HepG2 (cell line): ENCODE measurements at regions not wholly inside any gene's neighbourhood (a gene's known extent, or its start where the extent isn't known, plus 50 kb on each side); places are given as distances from the start of the nearest gene placed in this dataset.

Experiments
- CAMTA2 ChIP-seq: sonication (generic); formaldehyde crosslinking; IDR thresholded peaks from 2 replicates; pipeline ENCODE4 v1.4.0; 2020; ENCODE audit warnings: mild to moderate bottlenecking, missing genetic modification reagents, borderline replicate concordance
- CREB1 ChIP-seq, 2 experiments: fragments of 450-650 bp in 1 of 2; IDR thresholded peaks; 2 replicates each; pipeline ENCODE4 v1.6.1; 2016 to 2017; ENCODE audit warnings: control low read depth in 1 of 2, mild to moderate bottlenecking in 1 of 2, missing compliant biosample characterization in 1 of 2, missing genetic modification characterization in 1 of 2
- EEA1 ChIP-seq: sonication (generic); formaldehyde crosslinking; IDR thresholded peaks from 2 replicates; pipeline ENCODE4 v1.5.1; 2020; ENCODE audit warnings: mild to moderate bottlenecking, missing genetic modification reagents, borderline replicate concordance
- ELF3 ChIP-seq: IDR thresholded peaks from 2 replicates; pipeline ENCODE4 v1.6.1; 2016; ENCODE audit warnings: missing genetic modification reagents, missing compliant biosample characterization
- HDAC6 ChIP-seq: fragments of 200-600 bp; sonication (generic); IDR thresholded peaks from 2 replicates; pipeline ENCODE4 v1.7.0; 2017; ENCODE audit warnings: mild to moderate bottlenecking, antibody characterized with exemption, low read length, low read depth
- NCOA5 ChIP-seq: sonication (generic); formaldehyde crosslinking; IDR thresholded peaks from 2 replicates; pipeline ENCODE4 v1.4.0; 2020; ENCODE audit warnings: missing genetic modification reagents
- NFIB ChIP-seq: sonication (generic); formaldehyde crosslinking; IDR thresholded peaks from 2 replicates; pipeline ENCODE4 v1.9.0; 2021; ENCODE audit warnings: missing genetic modification reagents, mild to moderate bottlenecking, borderline replicate concordance
- RFXANK ChIP-seq: IDR thresholded peaks from 2 replicates; pipeline ENCODE4 v1.6.1; 2016
- TARDBP ChIP-seq: sonication (generic); formaldehyde crosslinking; IDR thresholded peaks from 2 replicates; pipeline ENCODE4 v1.8.0; 2022; ENCODE audit warnings: mild to moderate bottlenecking, missing genetic modification reagents
- TBX2 ChIP-seq: sonication (generic); formaldehyde crosslinking; IDR thresholded peaks from 2 replicates; pipeline ENCODE4 v1.5.0; 2020; ENCODE audit warnings: missing genetic modification reagents, mild to moderate bottlenecking, borderline replicate concordance
- TEAD3 ChIP-seq: optimal IDR thresholded peaks from 2 replicates; pipeline ENCODE3; 2016; ENCODE audit warnings: borderline replicate concordance
- ZKSCAN8 ChIP-seq: IDR thresholded peaks from 2 replicates; pipeline ENCODE4 v1.6.1; 2016; ENCODE audit warnings: borderline replicate concordance, missing genetic modification reagents, missing compliant biosample characterization
- ZNF703 ChIP-seq: sonication (generic); formaldehyde crosslinking; IDR thresholded peaks from 2 replicates; pipeline ENCODE4 v1.5.1; 2020; ENCODE audit warnings: missing genetic modification reagents, mild to moderate bottlenecking, moderate library complexity, borderline replicate concordance
- ZNF775 ChIP-seq: sonication (generic); formaldehyde crosslinking; IDR thresholded peaks from 2 replicates; pipeline ENCODE4 v1.4.0; 2020; ENCODE audit warnings: missing genetic modification reagents, mild to moderate bottlenecking, moderate library complexity, borderline replicate concordance
- TF ChIP-seq, protein P1 (sequence below): sonication (generic); formaldehyde crosslinking; IDR thresholded peaks from 2 replicates; pipeline ENCODE4 v1.4.0; 2020; ENCODE audit warnings: missing genetic modification reagents, borderline replicate concordance
- TF ChIP-seq, protein P2 (sequence below): sonication (generic); formaldehyde crosslinking; IDR thresholded peaks from 2 replicates; pipeline ENCODE4 v1.5.0; 2020; ENCODE audit warnings: missing genetic modification reagents
- TF ChIP-seq, protein P3 (sequence below): IDR thresholded peaks from 2 replicates; pipeline ENCODE4 v1.6.1; 2018; ENCODE audit warnings: missing genetic modification reagents
- TF ChIP-seq, protein P4 (sequence below): IDR thresholded peaks from 2 replicates; pipeline ENCODE4 v1.6.1; 2016; ENCODE audit warnings: low read depth, borderline replicate concordance
- TF ChIP-seq, protein P5 (sequence below): IDR thresholded peaks from 2 replicates; pipeline ENCODE4 v1.6.1; 2016; ENCODE audit warnings: mild to moderate bottlenecking, missing biosample characterization, missing genetic modification reagents
- TF ChIP-seq, protein P6 (sequence below): IDR thresholded peaks from 2 replicates; pipeline ENCODE4 v1.6.1; 2016

DNA sequence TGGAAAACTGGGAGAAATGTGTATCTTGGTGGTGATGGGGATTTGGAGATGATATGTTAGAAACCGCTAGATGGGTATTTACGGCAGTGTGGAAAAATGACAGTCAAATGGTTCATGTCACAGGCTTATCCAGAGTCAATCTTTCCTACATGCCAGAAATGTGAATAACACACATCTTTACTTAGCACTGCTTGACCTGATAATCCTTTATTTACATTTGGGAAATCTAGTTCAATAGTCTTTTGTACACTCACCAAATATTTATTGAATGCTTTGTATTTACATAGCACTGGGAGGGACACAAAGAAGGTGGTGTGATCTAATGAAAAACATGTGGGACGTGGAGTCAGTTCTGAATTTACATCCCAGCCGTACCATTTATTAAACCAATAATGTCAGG lies 208.2 kb downstream of the DIO2 start (continued):
- TF ChIP-seq, protein P1, sequence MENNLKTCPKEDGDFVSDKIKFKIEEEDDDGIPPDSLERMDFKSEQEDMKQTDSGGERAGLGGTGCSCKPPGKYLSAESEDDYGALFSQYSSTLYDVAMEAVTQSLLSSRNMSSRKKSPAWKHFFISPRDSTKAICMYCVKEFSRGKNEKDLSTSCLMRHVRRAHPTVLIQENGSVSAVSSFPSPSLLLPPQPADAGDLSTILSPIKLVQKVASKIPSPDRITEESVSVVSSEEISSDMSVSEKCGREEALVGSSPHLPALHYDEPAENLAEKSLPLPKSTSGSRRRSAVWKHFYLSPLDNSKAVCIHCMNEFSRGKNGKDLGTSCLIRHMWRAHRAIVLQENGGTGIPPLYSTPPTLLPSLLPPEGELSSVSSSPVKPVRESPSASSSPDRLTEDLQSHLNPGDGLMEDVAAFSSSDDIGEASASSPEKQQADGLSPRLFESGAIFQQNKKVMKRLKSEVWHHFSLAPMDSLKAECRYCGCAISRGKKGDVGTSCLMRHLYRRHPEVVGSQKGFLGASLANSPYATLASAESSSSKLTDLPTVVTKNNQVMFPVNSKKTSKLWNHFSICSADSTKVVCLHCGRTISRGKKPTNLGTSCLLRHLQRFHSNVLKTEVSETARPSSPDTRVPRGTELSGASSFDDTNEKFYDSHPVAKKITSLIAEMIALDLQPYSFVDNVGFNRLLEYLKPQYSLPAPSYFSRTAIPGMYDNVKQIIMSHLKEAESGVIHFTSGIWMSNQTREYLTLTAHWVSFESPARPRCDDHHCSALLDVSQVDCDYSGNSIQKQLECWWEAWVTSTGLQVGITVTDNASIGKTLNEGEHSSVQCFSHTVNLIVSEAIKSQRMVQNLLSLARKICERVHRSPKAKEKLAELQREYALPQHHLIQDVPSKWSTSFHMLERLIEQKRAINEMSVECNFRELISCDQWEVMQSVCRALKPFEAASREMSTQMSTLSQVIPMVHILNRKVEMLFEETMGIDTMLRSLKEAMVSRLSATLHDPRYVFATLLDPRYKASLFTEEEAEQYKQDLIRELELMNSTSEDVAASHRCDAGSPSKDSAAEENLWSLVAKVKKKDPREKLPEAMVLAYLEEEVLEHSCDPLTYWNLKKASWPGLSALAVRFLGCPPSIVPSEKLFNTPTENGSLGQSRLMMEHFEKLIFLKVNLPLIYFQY (CRISPR knock-in tag): no peak
- TF ChIP-seq NFIB (CRISPR knock-in tag) (no peak), TBX2 (CRISPR knock-in tag) (peak; percentile 80), ZNF775 (CRISPR knock-in tag) (no peak), HDAC6 (no peak), ELF3 (CRISPR knock-in tag) (no peak; the same call in 1 of the 2 replicates), TEAD3 (peak; percentile 70), CREB1 (IDR thresholded peaks at IDR 0.05) (no peak), CREB1 (CRISPR knock-in tag; IDR thresholded peaks at IDR 0.05) (peak; percentile 67), TARDBP (CRISPR knock-in tag) (0 out of 2 replicates have a peak, but pooled peaks have one; percentile 41), NCOA5 (CRISPR knock-in tag) (no peak), EEA1 (CRISPR knock-in tag) (no peak), RFXANK (CRISPR knock-in tag) (no peak), CAMTA2 (CRISPR knock-in tag) (no peak), ZNF703 (no peak), ZKSCAN8 (peak; percentile 73; the same call in 1 of the 2 replicates)
- TF ChIP-seq, protein P2, sequence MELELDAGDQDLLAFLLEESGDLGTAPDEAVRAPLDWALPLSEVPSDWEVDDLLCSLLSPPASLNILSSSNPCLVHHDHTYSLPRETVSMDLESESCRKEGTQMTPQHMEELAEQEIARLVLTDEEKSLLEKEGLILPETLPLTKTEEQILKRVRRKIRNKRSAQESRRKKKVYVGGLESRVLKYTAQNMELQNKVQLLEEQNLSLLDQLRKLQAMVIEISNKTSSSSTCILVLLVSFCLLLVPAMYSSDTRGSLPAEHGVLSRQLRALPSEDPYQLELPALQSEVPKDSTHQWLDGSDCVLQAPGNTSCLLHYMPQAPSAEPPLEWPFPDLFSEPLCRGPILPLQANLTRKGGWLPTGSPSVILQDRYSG (CRISPR knock-in tag): no peak
- TF ChIP-seq, protein P3, sequence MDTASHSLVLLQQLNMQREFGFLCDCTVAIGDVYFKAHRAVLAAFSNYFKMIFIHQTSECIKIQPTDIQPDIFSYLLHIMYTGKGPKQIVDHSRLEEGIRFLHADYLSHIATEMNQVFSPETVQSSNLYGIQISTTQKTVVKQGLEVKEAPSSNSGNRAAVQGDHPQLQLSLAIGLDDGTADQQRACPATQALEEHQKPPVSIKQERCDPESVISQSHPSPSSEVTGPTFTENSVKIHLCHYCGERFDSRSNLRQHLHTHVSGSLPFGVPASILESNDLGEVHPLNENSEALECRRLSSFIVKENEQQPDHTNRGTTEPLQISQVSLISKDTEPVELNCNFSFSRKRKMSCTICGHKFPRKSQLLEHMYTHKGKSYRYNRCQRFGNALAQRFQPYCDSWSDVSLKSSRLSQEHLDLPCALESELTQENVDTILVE: peak; percentile 39; the same call in 1 of the 2 replicates
- TF ChIP-seq, protein P4, sequence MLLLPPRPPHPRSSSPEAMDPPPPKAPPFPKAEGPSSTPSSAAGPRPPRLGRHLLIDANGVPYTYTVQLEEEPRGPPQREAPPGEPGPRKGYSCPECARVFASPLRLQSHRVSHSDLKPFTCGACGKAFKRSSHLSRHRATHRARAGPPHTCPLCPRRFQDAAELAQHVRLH (CRISPR knock-in tag): no peak
- TF ChIP-seq, protein P5, sequence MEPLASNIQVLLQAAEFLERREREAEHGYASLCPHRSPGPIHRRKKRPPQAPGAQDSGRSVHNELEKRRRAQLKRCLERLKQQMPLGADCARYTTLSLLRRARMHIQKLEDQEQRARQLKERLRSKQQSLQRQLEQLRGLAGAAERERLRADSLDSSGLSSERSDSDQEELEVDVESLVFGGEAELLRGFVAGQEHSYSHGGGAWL: no peak
- TF ChIP-seq, protein P6, sequence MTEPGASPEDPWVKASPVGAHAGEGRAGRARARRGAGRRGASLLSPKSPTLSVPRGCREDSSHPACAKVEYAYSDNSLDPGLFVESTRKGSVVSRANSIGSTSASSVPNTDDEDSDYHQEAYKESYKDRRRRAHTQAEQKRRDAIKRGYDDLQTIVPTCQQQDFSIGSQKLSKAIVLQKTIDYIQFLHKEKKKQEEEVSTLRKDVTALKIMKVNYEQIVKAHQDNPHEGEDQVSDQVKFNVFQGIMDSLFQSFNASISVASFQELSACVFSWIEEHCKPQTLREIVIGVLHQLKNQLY: peak; percentile 59
